ENCODE measurements at regions not wholly inside any gene's neighbourhood (a gene's known extent, or its start where the extent isn't known, plus 50 kb on each side); places are given as distances from the start of the nearest gene placed in this dataset.

GRCh38 chr7:125877246-125877645, 947.6 kb upstream of the POT1 start:
- no peak for TF ChIP-seq CTCF (IDR thresholded peaks at IDR 0.05)
- no peaks in the 10 kb centered on the region for H3K36me3 ChIP-seq

GRCh38 chr7:125876431-125876830, 946.8 kb upstream of the POT1 start:
- Histone ChIP-seq H3K36me3 (no peaks in the 10 kb centered on the region), H3K27ac (no peak overlapping the region), H3K9me3 (peaks cover 0 to 11% of the 10 kb centered on the region in 2 donors), H3K4me1 (no peaks in the 10 kb centered on the region), H3K4me3 (no peak overlapping the region), H3K27me3 (no peaks in the 10 kb centered on the region)
- intact Hi-C loops (cut with DNase I) = no loop called here
- DNase-seq = no peak
- TF ChIP-seq CTCF (IDR thresholded peaks at IDR 0.05) = no peak
- ATAC-seq = no peak

More at GRCh38 chr7:125877246-125877645, 947.6 kb upstream of the POT1 start:
- intact Hi-C loops (cut with DNase I) = no loop called here
- no peaks in the 10 kb centered on the region for H3K27me3 ChIP-seq
- H3K4me1 ChIP-seq = no peaks in the 10 kb centered on the region
- H3K9me3 ChIP-seq = peaks cover 0 to 11% of the 10 kb centered on the region in 2 donors
- no peak for ATAC-seq
- DNase-seq = no peak
- no peak overlapping the region for H3K27ac ChIP-seq
- H3K4me3 ChIP-seq = no peak overlapping the region

GRCh38 chr7:125871431-125871830, 941.8 kb upstream of the POT1 start:
- H3K36me3 ChIP-seq = no peaks in the 10 kb centered on the region
- H3K9me3 ChIP-seq = peaks cover 0 to 6% of the 10 kb centered on the region in 2 donors
- ATAC-seq (no peak), DNase-seq (no peak)
- no peak overlapping the region for H3K27ac ChIP-seq
- no peaks in the 10 kb centered on the region for H3K27me3 ChIP-seq
- H3K4me3 ChIP-seq = no peak overlapping the region
- intact Hi-C loops (cut with DNase I) = no loop called here
- no peaks in the 10 kb centered on the region for H3K4me1 ChIP-seq
- no peak for TF ChIP-seq CTCF (IDR thresholded peaks at IDR 0.05)

DNA sequence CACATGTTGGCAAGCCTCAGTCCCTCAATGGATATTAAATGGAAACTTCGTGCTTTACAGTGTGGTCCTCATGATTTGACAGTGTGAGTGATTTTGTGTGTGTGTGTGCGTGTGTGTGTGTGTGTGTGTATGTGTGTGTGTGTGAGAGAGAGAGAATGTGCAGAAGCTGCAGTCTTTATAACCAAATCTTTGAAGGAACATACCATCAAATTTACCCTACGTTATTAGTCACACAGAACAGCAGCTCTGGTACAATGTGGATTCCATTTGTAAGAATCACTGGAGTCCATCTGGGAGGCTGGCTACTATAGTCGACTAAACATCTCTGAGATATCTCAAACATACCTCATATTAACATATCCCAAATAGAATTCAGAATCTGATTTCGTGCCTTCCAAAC, 928.0 kb upstream of the POT1 start:
- H3K4me1 ChIP-seq = no peaks in the 10 kb centered on the region

DNA sequence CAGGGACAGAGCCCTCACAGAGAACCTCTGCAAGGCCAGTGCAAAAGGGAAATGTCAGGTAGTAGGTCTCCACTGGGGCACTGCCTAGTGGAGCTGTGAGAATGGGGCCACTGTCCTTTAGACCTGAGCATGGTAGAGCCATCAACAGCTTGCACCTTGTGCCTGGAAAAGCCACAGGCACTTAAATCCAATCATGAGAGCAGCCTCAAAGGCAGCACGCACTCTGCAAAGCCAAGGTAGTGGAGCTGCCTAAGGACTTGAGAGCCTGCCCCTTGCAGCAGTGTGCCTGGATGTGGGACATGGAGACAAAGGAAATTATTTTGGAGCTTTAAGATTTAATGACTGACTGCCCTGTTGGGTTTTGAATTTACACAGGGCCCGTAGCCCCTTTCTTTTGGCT, 918.5 kb upstream of the POT1 start:
- no peaks in the 10 kb centered on the region for H3K36me3 ChIP-seq
- intact Hi-C loops (cut with DNase I) = no loop called here
- no peak for ATAC-seq

More for the DNA sequence above, 928.0 kb upstream of the POT1 start:
- no peak for ATAC-seq
- Histone ChIP-seq H3K36me3 (no peaks in the 10 kb centered on the region), H3K27ac (no peak overlapping the region), H3K27me3 (no peaks in the 10 kb centered on the region), H3K4me3 (no peak overlapping the region), H3K9me3 (peaks cover 0 to 18% of the 10 kb centered on the region in 2 donors)
- intact Hi-C loops (cut with DNase I) = no loop called here
- no peak for TF ChIP-seq CTCF (IDR thresholded peaks at IDR 0.05)
- no peak for DNase-seq

More for the DNA sequence above, 918.5 kb upstream of the POT1 start:
- no peak overlapping the region for H3K4me3 ChIP-seq
- H3K4me1 ChIP-seq = no peaks in the 10 kb centered on the region
- no peak overlapping the region for H3K27ac ChIP-seq
- no peaks in the 10 kb centered on the region for H3K27me3 ChIP-seq
- no peak for DNase-seq
- TF ChIP-seq CTCF (IDR thresholded peaks at IDR 0.05) = no peak
- peaks cover 0 to 27% of the 10 kb centered on the region in 2 donors for H3K9me3 ChIP-seq
